SK-N-SH (cell line): ENCODE measurements at regions not wholly inside any gene's neighbourhood (a gene's known extent, or its start where the extent isn't known, plus 50 kb on each side); places are given as distances from the start of the nearest gene placed in this dataset.

ENCODE experiments used
- CTCF ChIA-PET: fragments of 300-600, 350-600 bp; formaldehyde crosslinking; extraction: SDS; loops from one replicate; lab custom pipeline; 2021; lab: Yijun Ruan, JAX
- POLR2A ChIA-PET: fragments of 350-600 bp; sonication (Branson Sonifier 250); formaldehyde crosslinking; extraction: SDS; loops from one replicate; lab custom pipeline; 2020; ENCODE audit warnings: antibody characterized with exemption, inconsistent platforms; lab: Yijun Ruan, JAX
- DNase-seq: peaks from one replicate; pipeline ENCODE4 v3.0.0; 2012
- H2AFZ ChIP-seq: fragments of 200-600 bp; sonication (generic); 2 replicates; pipeline ENCODE4 v1.8.1; 2016; ENCODE audit warnings: antibody characterized with exemption, mild to moderate bottlenecking, low read depth
- H3F3A ChIP-seq: fragments of 200-600 bp; sonication (generic); replicated peaks from 2 replicates; pipeline ENCODE3; 2016; ENCODE audit warnings: antibody characterized with exemption, mild to moderate bottlenecking; ENCODE audit not compliant: insufficient read depth
- H3K27ac ChIP-seq, 2 experiments: fragments of 200-500 bp in 1 of 2; fragments of 200-600 bp in 1 of 2; sonication (Bioruptor generic) in 1 of 2; sonication (generic), shearing (Covaris generic) in 1 of 2; 2 replicates each; pipeline versions ENCODE4 v1.5.1 to v1.6.1; 2014 to 2016; ENCODE audit warnings: low read depth in 2 of 2, inconsistent platforms in 1 of 2, low read length in 1 of 2, mild to moderate bottlenecking in 1 of 2, mixed read lengths in 1 of 2
- H3K27me3 ChIP-seq: fragments of 200-600 bp; sonication (generic), shearing (Covaris generic); 2 replicates; pipeline ENCODE4 v1.6.1; 2016; ENCODE audit warnings: mixed run types; ENCODE audit not compliant: insufficient read depth
- H3K36me3 ChIP-seq, 2 experiments: fragments of 200-500 bp in 1 of 2; fragments of 200-600 bp in 1 of 2; sonication (Bioruptor generic) in 1 of 2; sonication (generic) in 1 of 2; replicated peaks in 1 of 2; 2 replicates each; pipeline versions ENCODE3 to v1.5.1; 2014 to 2016; ENCODE audit warnings: low read length in 1 of 2, mild to moderate bottlenecking in 1 of 2; ENCODE audit not compliant: insufficient read depth in 2 of 2, control insufficient read depth in 1 of 2
- H3K4me1 ChIP-seq, 2 experiments: fragments of 200-500 bp in 1 of 2; fragments of 200-600 bp in 1 of 2; sonication (Bioruptor generic) in 1 of 2; sonication (generic), shearing (Covaris generic) in 1 of 2; 2 replicates each; pipeline versions ENCODE4 v1.5.1 to v1.6.1; 2014 to 2016; ENCODE audit warnings: low read depth in 1 of 2, low read length in 1 of 2, mixed run types in 1 of 2; ENCODE audit not compliant: insufficient read depth in 2 of 2, control insufficient read depth in 1 of 2
- H3K4me2 ChIP-seq: fragments of 200-600 bp; sonication (generic), shearing (Covaris generic); 2 replicates; pipeline ENCODE4 v1.6.1; 2017; ENCODE audit warnings: mixed run types
- H3K4me3 ChIP-seq, 2 experiments: fragments of 200-500 bp in 1 of 2; fragments of 200-600 bp in 1 of 2; sonication (Bioruptor generic) in 1 of 2; sonication (generic), shearing (Covaris generic) in 1 of 2; 2 replicates each; pipeline versions ENCODE4 v1.5.1 to v1.8.1; 2014 to 2016; ENCODE audit warnings: low read depth in 2 of 2, inconsistent platforms in 1 of 2, low read length in 1 of 2, mild to moderate bottlenecking in 1 of 2, mixed read lengths in 1 of 2, moderate library complexity in 1 of 2
- H3K79me2 ChIP-seq: fragments of 200-600 bp; sonication (generic); 2 replicates; pipeline ENCODE4 v1.8.1; 2017; ENCODE audit warnings: mild to moderate bottlenecking; ENCODE audit not compliant: insufficient read depth
- H3K9ac ChIP-seq: fragments of 200-600 bp; sonication (generic); 2 replicates; pipeline ENCODE4 v1.6.1; 2017; ENCODE audit warnings: mixed run types
- H3K9me2 ChIP-seq: fragments of 200-600 bp; sonication (generic); 2 replicates; pipeline ENCODE4 v1.6.1; 2017; ENCODE audit warnings: mixed run types
- H3K9me3 ChIP-seq: fragments of 200-600 bp; sonication (generic); 2 replicates; pipeline ENCODE4 v1.6.1; 2017; ENCODE audit warnings: mixed run types, mild to moderate bottlenecking, moderate library complexity
- H4K20me1 ChIP-seq: fragments of 200-600 bp; sonication (generic); 2 replicates; pipeline ENCODE4 v1.6.1; 2017; ENCODE audit warnings: mild to moderate bottlenecking, mixed run types; ENCODE audit not compliant: insufficient read depth
- EZH2phosphoT487 ChIP-seq: fragments of 200-600 bp; sonication (generic); IDR thresholded peaks from 2 replicates; pipeline ENCODE4 v1.6.1; 2017; ENCODE audit warnings: low read depth, mixed run types, mild to moderate bottlenecking, antibody characterized with exemption, moderate library complexity, borderline replicate concordance
- FOXJ3 ChIP-seq: sonication (generic); formaldehyde crosslinking; IDR thresholded peaks from 2 replicates; pipeline ENCODE4 v1.5.1; 2020; ENCODE audit warnings: mild to moderate bottlenecking, missing genetic modification reagents
- GABPA ChIP-seq: IDR thresholded peaks from 2 replicates; pipeline ENCODE4 v1.4.0; 2012; ENCODE audit warnings: low read depth, mild to moderate bottlenecking
- JUND ChIP-seq: IDR thresholded peaks from 2 replicates; pipeline ENCODE4 v1.4.0; 2012
- MEF2A ChIP-seq: IDR thresholded peaks from 2 replicates; pipeline ENCODE4 v1.4.0; 2012; ENCODE audit warnings: low read depth, borderline replicate concordance
- POLR2AphosphoS5 ChIP-seq: IDR thresholded peaks from 2 replicates; pipeline ENCODE4 v1.6.1; 2012; ENCODE audit warnings: low read depth, low read length
- RCOR1 ChIP-seq: fragments of 150-350 bp; IDR thresholded peaks from 2 replicates; pipeline ENCODE4 v1.6.1; 2017; ENCODE audit warnings: antibody characterized with exemption, low read length
- TAF1 ChIP-seq: IDR thresholded peaks from 2 replicates; pipeline ENCODE4 v1.6.1; 2012; ENCODE audit warnings: low read depth, mild to moderate bottlenecking, low read length, moderate library complexity, borderline replicate concordance
- TCF12 ChIP-seq: IDR thresholded peaks from 2 replicates; pipeline ENCODE4 v1.4.0; 2012
- TEAD4 ChIP-seq: IDR thresholded peaks from 2 replicates; pipeline ENCODE4 v1.4.0; 2012; ENCODE audit warnings: mild to moderate bottlenecking, borderline replicate concordance; ENCODE audit not compliant: insufficient read depth
- ZBTB33 ChIP-seq: IDR thresholded peaks from 2 replicates; pipeline ENCODE4 v1.4.0; 2012; ENCODE audit warnings: low read depth, borderline replicate concordance
- WGBS: methylation state at CpG from one replicate; pipeline ENCODE4 v1.1.6; 2017; ENCODE audit warnings: low lambda C conversion rate; 5-methylcytosine and 5-hydroxymethylcytosine counted together
- TF ChIP-seq, protein P1 (sequence below): IDR thresholded peaks from 2 replicates; pipeline ENCODE4 v1.4.0; 2012; ENCODE audit warnings: low read depth

DNA sequence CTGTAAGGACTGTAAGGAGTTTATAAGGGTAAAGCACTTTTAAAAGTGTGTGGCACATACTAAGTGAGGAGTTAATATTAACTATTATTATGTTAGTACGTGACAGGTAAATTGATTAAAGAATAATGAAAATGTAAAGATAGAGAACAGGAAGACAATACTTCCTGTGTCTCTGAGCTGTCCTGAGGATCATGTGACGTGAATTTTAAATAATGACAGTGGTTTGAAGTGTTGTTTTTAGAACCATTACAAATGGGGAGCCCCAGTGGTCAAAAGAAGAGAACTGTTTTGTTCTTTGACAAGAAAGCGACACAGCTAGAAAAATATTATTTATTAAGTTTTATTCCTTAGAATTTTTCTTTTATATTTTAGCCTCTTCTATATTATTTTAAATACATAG is 241.2 kb upstream of the STARD13 start:
- whole genome bisulfite sequencing = 91% methylated on average over 3 of the region's 3 CpGs
- Histone ChIP-seq H3K9ac (no peak overlapping the region), H3K4me1 (no peaks in the 10 kb centered on the region; a peak in 1 of 4 replicates), H3K36me3 (no peaks in the 10 kb centered on the region), H3K27ac (no peak overlapping the region), H3K9me2 (no peaks in the 10 kb centered on the region), H3K4me3 (no peak overlapping the region), H4K20me1 (no peaks in the 10 kb centered on the region), H3K9me3 (no peaks in the 10 kb centered on the region), H3F3A (peaks cover 13% of the 10 kb centered on the region), H3K27me3 (no peaks in the 10 kb centered on the region), H3K79me2 (no peaks in the 10 kb centered on the region), H3K4me2 (no peak overlapping the region), H2AFZ (no peak overlapping the region)
- no peak for DNase-seq
- POLR2A ChIA-PET = no interaction called here
- CTCF ChIA-PET = no interaction called here
- TF ChIP-seq GABPA (no peak), TCF12 (no peak), TAF1 (no peak), POLR2AphosphoS5 (no peak), MEF2A (no peak), RCOR1 (no peak), JUND (no peak), EZH2phosphoT487 (no peak), ZBTB33 (no peak), FOXJ3 (CRISPR knock-in tag) (no peak)
- TF ChIP-seq, protein P1, sequence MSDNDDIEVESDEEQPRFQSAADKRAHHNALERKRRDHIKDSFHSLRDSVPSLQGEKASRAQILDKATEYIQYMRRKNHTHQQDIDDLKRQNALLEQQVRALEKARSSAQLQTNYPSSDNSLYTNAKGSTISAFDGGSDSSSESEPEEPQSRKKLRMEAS = no peak

- Histone ChIP-seq H3K27ac (no peak overlapping the region), H3K4me3 (no peak overlapping the region), H3F3A (peaks cover 5% of the 10 kb centered on the region), H4K20me1 (no peaks in the 10 kb centered on the region), H3K4me1 (no peaks in the 10 kb centered on the region), H3K27me3 (no peaks in the 10 kb centered on the region), H2AFZ (no peak overlapping the region), H3K4me2 (no peak overlapping the region), H3K79me2 (no peaks in the 10 kb centered on the region), H3K9ac (no peak overlapping the region), H3K36me3 (no peaks in the 10 kb centered on the region), H3K9me3 (no peaks in the 10 kb centered on the region), H3K9me2 (no peaks in the 10 kb centered on the region)
- WGBS = 72% methylated on average over 2 of the region's 2 CpGs
- no peak for TF ChIP-seq ZBTB33
- TF ChIP-seq GABPA = no peak
- TF ChIP-seq TEAD4 = no peak
- no peak for TF ChIP-seq POLR2AphosphoS5
- ChIA-PET POLR2A (no interaction called here), CTCF (no interaction called here)
- no peak for DNase-seq
These were observed 243.3 kb upstream of the STARD13 start for GRCh38 chr13:33528896-33529295.
